ENCODE measurements at regions not wholly inside any gene's neighbourhood (a gene's known extent, or its start where the extent isn't known, plus 50 kb on each side); places are given as distances from the start of the nearest gene placed in this dataset.

- DNase-seq (ENCODE audit: low read depth, low spot score) = peak; percentile 3
Observed at GRCh38 chr9:87322840-87323635, 174.6 kb upstream of the DAPK1 start.

More at GRCh38 chr9:87322840-87323635, 174.6 kb upstream of the DAPK1 start:
- no TSS peak for BruUV-seq (replicated peaks)
- Histone ChIP-seq H3K27ac (ENCODE audit: insufficient read depth, low read depth, low read length) (no peak overlapping the region), H4K20me1 (replicated peaks; ENCODE audit: control insufficient read depth, extremely low read depth, insufficient read depth, low read length) (no peaks in the 10 kb centered on the region), H3K27me3 (ENCODE audit: control insufficient read depth in 2 of 2, insufficient read depth in 2 of 2, low read length in 2 of 2) (no peaks in the 10 kb centered on the region), H3K9me1 (replicated peaks; ENCODE audit: control insufficient read depth, extremely low read depth, insufficient read depth, low read length) (no peaks in the 10 kb centered on the region), H3K4me1 (ENCODE audit: control insufficient read depth, extremely low read depth, insufficient read depth, low read length) (no peaks in the 10 kb centered on the region), H3K4me2 (ENCODE audit: insufficient read depth, low read length) (no peak overlapping the region), H3K36me3 (ENCODE audit: control insufficient read depth in 2 of 2, extremely low read depth in 1 of 2, insufficient read depth in 2 of 2, low read length in 2 of 2) (no peaks in the 10 kb centered on the region), H2AFZ (ENCODE audit: low read depth, low read length) (no peak overlapping the region), H3K79me2 (ENCODE audit: control insufficient read depth, insufficient read depth, low read length) (no peaks in the 10 kb centered on the region), H3K9ac (replicated peaks; ENCODE audit: extremely low read depth, insufficient read depth, low read length) (no peak overlapping the region), H3K9me3 (replicated peaks; ENCODE audit: control insufficient read depth, insufficient read depth, low read length) (no peaks in the 10 kb centered on the region), H3K4me3 (replicated peaks in 1 of 3; ENCODE audit: insufficient read depth in 1 of 3, low read depth in 1 of 3, low read length in 3 of 3) (no peak overlapping the region)
- intact Hi-C loops (cut with micrococcal nuclease) (loop anchor here (5.0 kb wide), 1 partner anchor 376 kb away; the partner anchor contains the start of gene GAS1), dilution Hi-C loops (cut with MboI; ENCODE audit: extremely low pct_ligation_motif_present, low sequenced_read_pairs) (no loop called here)
- TF ChIP-seq GATA2 (IDR thresholded peaks at IDR 0.05; ENCODE audit: insufficient read depth, insufficient read length, low read depth, low read length) (no peak), POLR2AphosphoS5 (IDR thresholded peaks at IDR 0.05; ENCODE audit: insufficient read depth, low read depth, low read length) (no peak), POLR2A (IDR thresholded peaks at IDR 0.05; ENCODE audit: low read depth, low read length) (no peak), FOS (IDR thresholded peaks at IDR 0.05; ENCODE audit: borderline replicate concordance, insufficient read depth, low read length) (no peak), EZH2 (IDR thresholded peaks at IDR 0.05; ENCODE audit: borderline replicate concordance, low read depth, low read length, severe bottlenecking) (no peak), MAX (IDR thresholded peaks at IDR 0.05; ENCODE audit: insufficient read depth, insufficient read length) (no peak), JUN (IDR thresholded peaks at IDR 0.05; ENCODE audit: borderline replicate concordance, insufficient read depth, insufficient read length, low read depth) (no peak), CTCF (IDR thresholded peaks at IDR 0.05; ENCODE audit: extremely low read depth in 1 of 2, insufficient read depth in 1 of 2, low read depth in 1 of 2, low read length in 2 of 2) (no peak), MYC (IDR thresholded peaks at IDR 0.05; ENCODE audit: low read depth, low read length) (no peak)
- POLR2A ChIA-PET = interaction anchor here (0.7 kb wide), 1 partner anchor 413 kb away, joined by 6 read pairs; no protein-coding TSS in a partner anchor
- CTCF ChIA-PET = interaction anchor here (1.0 to 8.1 kb wide), 6 partner anchors 354 to 1121 kb away, joined by 3 to 121 read pairs (median 10); partner anchors contain the start of gene GAS1
- FAIRE-seq = no peak

All from endothelial cell of umbilical vein (primary cell).